OCI-LY7 (cell line): ENCODE measurements at regions not wholly inside any gene's neighbourhood (a gene's known extent, or its start where the extent isn't known, plus 50 kb on each side); places are given as distances from the start of the nearest gene placed in this dataset.

Experiments
- BruUV-seq: library from RNA; stranded (reverse); fragments of 400-500 nt; replicated peaks from 2 replicates; lab custom pipeline; 2021; lab: Mats Ljungman, UMichigan
- CTCF ChIA-PET: fragments of 300-600 bp; sonication (Branson Sonifier 250); formaldehyde crosslinking; loops from one replicate; lab custom pipeline; 2022; ENCODE audit warnings: antibody characterized with exemption; ENCODE audit not compliant: unreplicated experiment; lab: Charles Lee
- POLR2A ChIA-PET: fragments of 300-600 bp; sonication (Branson Sonifier 250); formaldehyde crosslinking; loops from one replicate; lab custom pipeline; 2022; ENCODE audit warnings: antibody characterized with exemption; lab: Charles Lee
- DNase-seq: peaks from one replicate; pipeline ENCODE4 v3.0.0-alpha.2; 2015; ENCODE audit warnings: low spot score
- H2AFZ ChIP-seq: fragments of 200-600 bp; sonication (generic), shearing (Covaris generic); 2 replicates; pipeline ENCODE4 v1.6.1; 2014; ENCODE audit warnings: mild to moderate bottlenecking, antibody characterized with exemption, low read length, moderate library complexity
- H3K27ac ChIP-seq: fragments of 200-600 bp; sonication (generic); 2 replicates; pipeline ENCODE4 v1.5.1; 2014; ENCODE audit warnings: mixed run types, low read depth, mild to moderate bottlenecking, moderate library complexity, low read length, inconsistent platforms; ENCODE audit not compliant: poor library complexity, severe bottlenecking
- H3K36me3 ChIP-seq: fragments of 200-600 bp; sonication (generic); 2 replicates; pipeline ENCODE4 v1.6.1; 2014; ENCODE audit warnings: mild to moderate bottlenecking, antibody characterized with exemption, low read length, moderate library complexity, mixed read lengths; ENCODE audit not compliant: insufficient read depth
- H3K4me1 ChIP-seq: fragments of 200-600 bp; sonication (generic); 2 replicates; pipeline ENCODE4 v1.5.1; 2014; ENCODE audit warnings: mild to moderate bottlenecking, low read length; ENCODE audit not compliant: insufficient read depth, poor library complexity, severe bottlenecking
- H3K4me2 ChIP-seq: fragments of 200-600 bp; sonication (generic); 2 replicates; pipeline ENCODE4 v1.6.1; 2014; ENCODE audit warnings: mild to moderate bottlenecking, low read length
- H3K4me3 ChIP-seq: fragments of 200-600 bp; sonication (generic); 2 replicates; pipeline ENCODE4 v1.5.1; 2014; ENCODE audit warnings: mild to moderate bottlenecking, low read depth, low read length; ENCODE audit not compliant: poor library complexity, severe bottlenecking
- H3K79me2 ChIP-seq: fragments of 200-600 bp; sonication (generic); 2 replicates; pipeline ENCODE4 v1.6.1; 2016; ENCODE audit warnings: low read depth, mild to moderate bottlenecking, low read length, moderate library complexity, mixed read lengths; ENCODE audit not compliant: insufficient read depth
- H3K9me2 ChIP-seq: fragments of 200-600 bp; sonication (generic); 2 replicates; pipeline ENCODE4 v1.6.1; 2016; ENCODE audit warnings: mild to moderate bottlenecking, low read length, mixed read lengths; ENCODE audit not compliant: insufficient read depth
- H3K9me3 ChIP-seq: fragments of 200-600 bp; sonication (generic); 2 replicates; pipeline ENCODE4 v1.6.1; 2014; ENCODE audit warnings: mild to moderate bottlenecking, mixed run types, low read length, mixed read lengths
- H4K20me1 ChIP-seq: fragments of 200-600 bp; sonication (generic); 2 replicates; pipeline ENCODE4 v1.6.1; 2014; ENCODE audit warnings: mild to moderate bottlenecking, antibody characterized with exemption, low read length, moderate library complexity, mixed read lengths; ENCODE audit not compliant: insufficient read depth
- EZH2phosphoT487 ChIP-seq: fragments of 200-600 bp; sonication (generic); IDR thresholded peaks from 2 replicates; pipeline ENCODE4 v1.6.1; 2018; ENCODE audit warnings: low read depth, borderline replicate concordance, mild to moderate bottlenecking, mixed run types, antibody characterized with exemption, low read length, moderate library complexity, mixed read lengths
- intact Hi-C: fragments of 100-400 bp; cut with micrococcal nuclease; formaldehyde crosslinking; loops from one replicate; pipeline ENCODE4 v1.10.0; 2022; ENCODE audit not compliant: unreplicated experiment
- TF ChIP-seq, protein P1 (sequence below): fragments of 200-600 bp; sonication (generic); conservative IDR thresholded peaks from 2 replicates; pipeline ENCODE4 v1.5.1; 2014; ENCODE audit warnings: mild to moderate bottlenecking, antibody characterized with exemption, low read length, moderate library complexity, mixed read lengths

DNA sequence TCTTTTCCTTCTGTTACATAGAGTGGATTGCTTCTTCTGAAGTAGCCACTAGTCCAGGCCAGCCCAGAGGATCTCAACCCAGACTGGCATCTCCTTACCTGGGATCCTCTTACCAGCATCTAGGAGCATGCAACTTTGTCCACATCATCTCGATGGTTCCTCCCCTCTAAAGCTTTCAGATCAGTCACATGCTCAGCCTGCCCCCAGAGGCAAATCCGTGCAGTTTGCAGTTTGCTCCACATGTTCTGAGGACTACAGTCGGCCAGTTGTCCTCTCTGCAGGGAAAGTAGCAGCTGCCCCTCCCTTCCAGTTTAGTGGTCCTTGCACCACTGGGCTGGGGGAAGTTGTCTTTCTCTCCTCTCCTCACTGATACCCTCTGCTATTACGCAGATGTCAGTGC lies 259.8 kb upstream of the APCDD1 start:
- no TSS peak for BruUV-seq
- no peak overlapping the region for H3K4me2 ChIP-seq
- ChIA-PET POLR2A (interaction anchor here (0.6 to 1.1 kb wide), 3 partner anchors 191 to 390 kb away, joined by 3 to 4 read pairs (median 3); no protein-coding TSS in a partner anchor), CTCF (no interaction called here)
- H3K36me3 ChIP-seq, result no peaks in the 10 kb centered on the region
- H3K4me1 ChIP-seq, result no peaks in the 10 kb centered on the region
- no peaks in the 10 kb centered on the region for H3K9me3 ChIP-seq
- no peaks in the 10 kb centered on the region for H3K9me2 ChIP-seq
- H2AFZ ChIP-seq, result no peak overlapping the region
- no peaks in the 10 kb centered on the region for H4K20me1 ChIP-seq
- no peak overlapping the region for H3K27ac ChIP-seq
- no peaks in the 10 kb centered on the region for H3K79me2 ChIP-seq
- intact Hi-C loops, result no loop called here
- no peak for DNase-seq
- TF ChIP-seq, protein P1, sequence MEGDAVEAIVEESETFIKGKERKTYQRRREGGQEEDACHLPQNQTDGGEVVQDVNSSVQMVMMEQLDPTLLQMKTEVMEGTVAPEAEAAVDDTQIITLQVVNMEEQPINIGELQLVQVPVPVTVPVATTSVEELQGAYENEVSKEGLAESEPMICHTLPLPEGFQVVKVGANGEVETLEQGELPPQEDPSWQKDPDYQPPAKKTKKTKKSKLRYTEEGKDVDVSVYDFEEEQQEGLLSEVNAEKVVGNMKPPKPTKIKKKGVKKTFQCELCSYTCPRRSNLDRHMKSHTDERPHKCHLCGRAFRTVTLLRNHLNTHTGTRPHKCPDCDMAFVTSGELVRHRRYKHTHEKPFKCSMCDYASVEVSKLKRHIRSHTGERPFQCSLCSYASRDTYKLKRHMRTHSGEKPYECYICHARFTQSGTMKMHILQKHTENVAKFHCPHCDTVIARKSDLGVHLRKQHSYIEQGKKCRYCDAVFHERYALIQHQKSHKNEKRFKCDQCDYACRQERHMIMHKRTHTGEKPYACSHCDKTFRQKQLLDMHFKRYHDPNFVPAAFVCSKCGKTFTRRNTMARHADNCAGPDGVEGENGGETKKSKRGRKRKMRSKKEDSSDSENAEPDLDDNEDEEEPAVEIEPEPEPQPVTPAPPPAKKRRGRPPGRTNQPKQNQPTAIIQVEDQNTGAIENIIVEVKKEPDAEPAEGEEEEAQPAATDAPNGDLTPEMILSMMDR, result peak; percentile 25; the same call in 1 of the 2 replicates
- TF ChIP-seq EZH2phosphoT487, result no peak
- H3K4me3 ChIP-seq, result no peak overlapping the region

DNA sequence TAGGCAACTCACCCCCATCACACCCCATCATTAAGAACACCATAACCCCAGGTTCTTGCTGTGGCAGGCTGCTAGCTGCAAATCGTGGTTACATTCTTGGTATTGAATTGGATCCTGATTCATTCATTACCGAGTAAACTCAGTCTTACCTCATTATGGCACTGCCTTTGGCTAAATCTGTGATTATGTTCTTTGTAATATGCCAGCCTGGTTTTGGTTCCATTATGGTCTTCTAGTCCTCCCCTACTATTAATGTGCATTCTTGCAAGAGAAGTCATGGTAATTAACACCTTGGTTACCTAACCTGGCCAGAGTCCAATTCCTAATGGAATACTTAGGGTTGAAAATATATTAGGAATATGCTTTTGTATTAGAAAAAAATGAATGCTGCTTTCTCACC lies 258.9 kb upstream of the APCDD1 start:
- H3K27ac ChIP-seq, result no peak overlapping the region
- no peak for DNase-seq
- H3K79me2 ChIP-seq, result no peaks in the 10 kb centered on the region
- ChIA-PET POLR2A (interaction anchor here (0.8 kb wide), 1 partner anchor 25 kb away, joined by 3 read pairs; no protein-coding TSS in a partner anchor), CTCF (no interaction called here)
- TF ChIP-seq EZH2phosphoT487, result no peak
- TF ChIP-seq, protein P1, result no peak
- H3K4me2 ChIP-seq, result no peak overlapping the region
- H3K4me3 ChIP-seq, result no peak overlapping the region
- H2AFZ ChIP-seq, result no peak overlapping the region
- no peaks in the 10 kb centered on the region for H3K36me3 ChIP-seq
- no peaks in the 10 kb centered on the region for H3K4me1 ChIP-seq
- H3K9me3 ChIP-seq, result no peaks in the 10 kb centered on the region
- H4K20me1 ChIP-seq, result no peaks in the 10 kb centered on the region
- no TSS peak for BruUV-seq
- H3K9me2 ChIP-seq, result no peaks in the 10 kb centered on the region
- intact Hi-C loops, result no loop called here

DNA sequence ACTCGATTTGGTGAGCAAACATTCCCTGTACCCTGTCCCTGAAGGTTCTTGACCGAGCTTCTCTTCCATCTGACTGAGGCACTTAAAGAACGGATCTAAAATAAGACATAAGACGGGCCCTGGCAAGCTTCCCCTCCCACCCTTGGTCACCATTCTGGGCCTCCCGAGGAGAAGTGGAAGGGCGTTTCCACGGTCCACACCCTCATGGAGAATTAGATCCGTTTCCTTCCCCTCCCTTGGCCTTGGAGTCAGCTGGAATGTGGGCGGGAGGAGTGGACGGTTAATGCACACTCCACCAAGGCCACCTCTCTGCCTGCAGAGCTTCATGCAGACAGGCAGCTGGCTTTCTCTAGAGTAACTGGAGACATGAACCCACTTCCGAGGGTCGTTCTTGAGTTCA lies 257.3 kb upstream of the APCDD1 start:
- no peak for TF ChIP-seq EZH2phosphoT487
- TF ChIP-seq, protein P1, result no peak
- POLR2A ChIA-PET, result no interaction called here
- H2AFZ ChIP-seq, result no peak overlapping the region

More for the DNA sequence above, 257.3 kb upstream of the APCDD1 start:
- Histone ChIP-seq H4K20me1 (no peaks in the 10 kb centered on the region), H3K36me3 (no peaks in the 10 kb centered on the region), H3K9me3 (no peaks in the 10 kb centered on the region), H3K79me2 (no peaks in the 10 kb centered on the region), H3K27ac (no peak overlapping the region), H3K4me3 (no peak overlapping the region), H3K9me2 (no peaks in the 10 kb centered on the region), H3K4me1 (no peaks in the 10 kb centered on the region), H3K4me2 (no peak overlapping the region)
- intact Hi-C loops, result no loop called here
- CTCF ChIA-PET, result no interaction called here
- BruUV-seq, result no TSS peak
- DNase-seq, result no peak
